Calu3 (cell line): ENCODE measurements at regions not wholly inside any gene's neighbourhood (a gene's known extent, or its start where the extent isn't known, plus 50 kb on each side); places are given as distances from the start of the nearest gene placed in this dataset.

ENCODE experiments used
- BruUV-seq: library from RNA; stranded (reverse); fragments of 400-500 nt; replicated peaks from 2 replicates; lab custom pipeline; 2021; lab: Mats Ljungman, UMichigan
- CTCF ChIA-PET: fragments of 300-600 bp; sonication (Branson Sonifier 250); formaldehyde crosslinking; loops from one replicate; lab custom pipeline; 2022; ENCODE audit warnings: antibody characterized with exemption; lab: Charles Lee
- DNase-seq: peaks from one replicate; pipeline ENCODE4 v3.0.0; 2022
- H3K27ac Mint-ChIP-seq: one replicate; pipeline ENCODE4 v1.8.0; 2022; ENCODE audit warnings: mixed read lengths; ENCODE audit not compliant: unreplicated experiment
- H3K27me3 Mint-ChIP-seq: one replicate; pipeline ENCODE4 v1.8.0; 2022; ENCODE audit warnings: mixed read lengths; ENCODE audit not compliant: unreplicated experiment
- H3K36me3 Mint-ChIP-seq: one replicate; pipeline ENCODE4 v1.8.0; 2022; ENCODE audit warnings: mild to moderate bottlenecking, moderate library complexity, mixed read lengths; ENCODE audit not compliant: insufficient read depth, unreplicated experiment
- H3K4me1 Mint-ChIP-seq: one replicate; pipeline ENCODE4 v1.8.0; 2022; ENCODE audit warnings: mild to moderate bottlenecking, low read depth, mixed read lengths; ENCODE audit not compliant: unreplicated experiment
- H3K4me3 Mint-ChIP-seq: one replicate; pipeline ENCODE4 v1.8.0; 2022; ENCODE audit warnings: mild to moderate bottlenecking, low read depth, moderate library complexity, mixed read lengths; ENCODE audit not compliant: unreplicated experiment
- H3K9me3 Mint-ChIP-seq: one replicate; pipeline ENCODE4 v1.8.0; 2022; ENCODE audit warnings: low read depth, mixed read lengths; ENCODE audit not compliant: unreplicated experiment
- CTCF ChIP-seq: fragments of 200-600 bp; IDR thresholded peaks from one replicate; pipeline ENCODE4 v1.8.0; 2022; ENCODE audit warnings: antibody characterized with exemption; ENCODE audit not compliant: unreplicated experiment
- intact Hi-C: fragments of 100-400 bp; cut with micrococcal nuclease; formaldehyde crosslinking; loops from one replicate; pipeline ENCODE4 v1.10.0; 2022; ENCODE audit not compliant: unreplicated experiment

GRCh38 chr4:108427946-108428485 lies 192.4 kb upstream of the RPL34 start:
- Mint-ChIP-seq H3K4me1 (no peaks in the 10 kb centered on the region), H3K4me3 (no peak overlapping the region), H3K27me3 (no peaks in the 10 kb centered on the region), H3K9me3 (no peaks in the 10 kb centered on the region), H3K27ac (no peak overlapping the region), H3K36me3 (no peaks in the 10 kb centered on the region)
- CTCF ChIA-PET, result interaction anchor here (0.6 kb wide), 1 partner anchor 9 kb away, joined by 3 read pairs; no protein-coding TSS in a partner anchor
- TF ChIP-seq CTCF, result no peak
- intact Hi-C loops, result no loop called here
- no peak for DNase-seq
- no TSS peak for BruUV-seq

GRCh38 chr4:108426493-108426892 lies 193.9 kb upstream of the RPL34 start:
- no peaks in the 10 kb centered on the region for H3K27me3 Mint-ChIP-seq
- H3K27ac Mint-ChIP-seq, result no peak overlapping the region
- no peaks in the 10 kb centered on the region for H3K4me1 Mint-ChIP-seq
- CTCF ChIA-PET, result no interaction called here
- no peaks in the 10 kb centered on the region for H3K9me3 Mint-ChIP-seq
- H3K4me3 Mint-ChIP-seq, result no peak overlapping the region
- TF ChIP-seq CTCF, result no peak
- no TSS peak for BruUV-seq
- no peaks in the 10 kb centered on the region for H3K36me3 Mint-ChIP-seq
- no peak for DNase-seq
- intact Hi-C loops, result no loop called here

- Mint-ChIP-seq H3K27me3 (no peaks in the 10 kb centered on the region), H3K36me3 (no peaks in the 10 kb centered on the region), H3K4me3 (no peak overlapping the region), H3K27ac (no peak overlapping the region), H3K4me1 (no peaks in the 10 kb centered on the region), H3K9me3 (no peaks in the 10 kb centered on the region)
- CTCF ChIA-PET, result no interaction called here
- no TSS peak for BruUV-seq
- intact Hi-C loops, result no loop called here
- no peak for TF ChIP-seq CTCF
- DNase-seq, result no peak
These were observed 194.4 kb upstream of the RPL34 start for GRCh38 chr4:108425988-108426387.

- CTCF ChIA-PET, result no interaction called here
- DNase-seq, result no peak
- Mint-ChIP-seq H3K27ac (no peak overlapping the region), H3K27me3 (no peaks in the 10 kb centered on the region), H3K4me3 (no peak overlapping the region), H3K4me1 (no peaks in the 10 kb centered on the region), H3K9me3 (no peaks in the 10 kb centered on the region), H3K36me3 (no peaks in the 10 kb centered on the region)
- no TSS peak for BruUV-seq
- no peak for TF ChIP-seq CTCF
- intact Hi-C loops, result no loop called here
These were observed 202.5 kb upstream of the RPL34 start for GRCh38 chr4:108417923-108418322.
